ENCODE measurements at regions not wholly inside any gene's neighbourhood (a gene's known extent, or its start where the extent isn't known, plus 50 kb on each side); places are given as distances from the start of the nearest gene placed in this dataset.
"Not testable (repeated sequence)": the region's sequence is repeated elsewhere in the genome, so short reads cannot be mapped to it uniquely, and the experiment has no call there.

DNA sequence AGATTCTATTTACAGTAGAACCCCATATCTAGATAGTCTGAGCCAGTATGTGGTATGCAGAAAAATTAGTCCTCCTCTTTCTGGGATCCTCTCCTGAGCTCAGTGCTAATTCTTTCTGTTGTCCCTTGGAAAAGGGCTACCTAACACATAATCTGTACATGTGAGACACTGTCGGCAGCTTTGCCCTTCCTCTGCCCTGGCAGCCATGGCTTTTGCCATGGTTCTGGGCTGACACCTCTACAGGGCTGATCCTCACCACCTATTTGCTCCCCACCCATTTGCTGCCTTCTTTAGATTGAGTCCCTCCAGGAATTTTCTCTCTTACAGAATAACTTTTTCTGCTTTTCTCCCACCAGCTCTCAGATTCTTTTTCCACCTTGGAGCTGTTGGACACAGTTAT lies 64.7 kb upstream of the MAP9 start:
- Histone ChIP-seq H4K20me1 (ENCODE audit: insufficient read depth) (no peaks in the 10 kb centered on the region), H3K4me2 (ENCODE audit: low read length) (no peak overlapping the region), H3K27ac (ENCODE audit: low read length) (no peak overlapping the region), H3K79me2 (replicated peaks; ENCODE audit: insufficient read depth, low read length) (no peaks in the 10 kb centered on the region), H2AFZ (ENCODE audit: low read depth, low read length) (no peak overlapping the region), H3K9me2 (ENCODE audit: insufficient read depth, low read length) (no peaks in the 10 kb centered on the region), H3K4me3 (ENCODE audit: low read length) (no peak overlapping the region), H3K9ac (ENCODE audit: low read length) (no peak overlapping the region), H3F3A (ENCODE audit: insufficient read depth, low read length, poor library complexity, severe bottlenecking) (no peaks in the 10 kb centered on the region), H3K27me3 (ENCODE audit: insufficient read depth, low read depth, low read length) (no peaks in the 10 kb centered on the region), H3K36me3 (ENCODE audit: insufficient read depth, low read length) (no peaks in the 10 kb centered on the region), H3K9me3 (ENCODE audit: low read length) (no peaks in the 10 kb centered on the region)
- TF ChIP-seq MXI1 (conservative IDR thresholded peaks at IDR 0.05; ENCODE audit: poor library complexity, severe bottlenecking) (no peak), POLR2AphosphoS5 (IDR thresholded peaks at IDR 0.05) (no peak), SMC3 (conservative IDR thresholded peaks at IDR 0.05; ENCODE audit: poor library complexity) (no peak), RAD21 (conservative IDR thresholded peaks at IDR 0.05) (no peak), EP300 (conservative IDR thresholded peaks at IDR 0.05; ENCODE audit: poor library complexity, severe bottlenecking) (no peak), TAF1 (IDR thresholded peaks at IDR 0.05; ENCODE audit: low read depth) (no peak), EZH2 (IDR thresholded peaks at IDR 0.05; ENCODE audit: borderline replicate concordance, insufficient read depth, low read length, poor library complexity, severe bottlenecking) (no peak)
- TF ChIP-seq, protein P1, sequence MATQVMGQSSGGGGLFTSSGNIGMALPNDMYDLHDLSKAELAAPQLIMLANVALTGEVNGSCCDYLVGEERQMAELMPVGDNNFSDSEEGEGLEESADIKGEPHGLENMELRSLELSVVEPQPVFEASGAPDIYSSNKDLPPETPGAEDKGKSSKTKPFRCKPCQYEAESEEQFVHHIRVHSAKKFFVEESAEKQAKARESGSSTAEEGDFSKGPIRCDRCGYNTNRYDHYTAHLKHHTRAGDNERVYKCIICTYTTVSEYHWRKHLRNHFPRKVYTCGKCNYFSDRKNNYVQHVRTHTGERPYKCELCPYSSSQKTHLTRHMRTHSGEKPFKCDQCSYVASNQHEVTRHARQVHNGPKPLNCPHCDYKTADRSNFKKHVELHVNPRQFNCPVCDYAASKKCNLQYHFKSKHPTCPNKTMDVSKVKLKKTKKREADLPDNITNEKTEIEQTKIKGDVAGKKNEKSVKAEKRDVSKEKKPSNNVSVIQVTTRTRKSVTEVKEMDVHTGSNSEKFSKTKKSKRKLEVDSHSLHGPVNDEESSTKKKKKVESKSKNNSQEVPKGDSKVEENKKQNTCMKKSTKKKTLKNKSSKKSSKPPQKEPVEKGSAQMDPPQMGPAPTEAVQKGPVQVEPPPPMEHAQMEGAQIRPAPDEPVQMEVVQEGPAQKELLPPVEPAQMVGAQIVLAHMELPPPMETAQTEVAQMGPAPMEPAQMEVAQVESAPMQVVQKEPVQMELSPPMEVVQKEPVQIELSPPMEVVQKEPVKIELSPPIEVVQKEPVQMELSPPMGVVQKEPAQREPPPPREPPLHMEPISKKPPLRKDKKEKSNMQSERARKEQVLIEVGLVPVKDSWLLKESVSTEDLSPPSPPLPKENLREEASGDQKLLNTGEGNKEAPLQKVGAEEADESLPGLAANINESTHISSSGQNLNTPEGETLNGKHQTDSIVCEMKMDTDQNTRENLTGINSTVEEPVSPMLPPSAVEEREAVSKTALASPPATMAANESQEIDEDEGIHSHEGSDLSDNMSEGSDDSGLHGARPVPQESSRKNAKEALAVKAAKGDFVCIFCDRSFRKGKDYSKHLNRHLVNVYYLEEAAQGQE (IDR thresholded peaks at IDR 0.05; ENCODE audit: borderline replicate concordance), result no peak
- TF ChIP-seq, protein P2, sequence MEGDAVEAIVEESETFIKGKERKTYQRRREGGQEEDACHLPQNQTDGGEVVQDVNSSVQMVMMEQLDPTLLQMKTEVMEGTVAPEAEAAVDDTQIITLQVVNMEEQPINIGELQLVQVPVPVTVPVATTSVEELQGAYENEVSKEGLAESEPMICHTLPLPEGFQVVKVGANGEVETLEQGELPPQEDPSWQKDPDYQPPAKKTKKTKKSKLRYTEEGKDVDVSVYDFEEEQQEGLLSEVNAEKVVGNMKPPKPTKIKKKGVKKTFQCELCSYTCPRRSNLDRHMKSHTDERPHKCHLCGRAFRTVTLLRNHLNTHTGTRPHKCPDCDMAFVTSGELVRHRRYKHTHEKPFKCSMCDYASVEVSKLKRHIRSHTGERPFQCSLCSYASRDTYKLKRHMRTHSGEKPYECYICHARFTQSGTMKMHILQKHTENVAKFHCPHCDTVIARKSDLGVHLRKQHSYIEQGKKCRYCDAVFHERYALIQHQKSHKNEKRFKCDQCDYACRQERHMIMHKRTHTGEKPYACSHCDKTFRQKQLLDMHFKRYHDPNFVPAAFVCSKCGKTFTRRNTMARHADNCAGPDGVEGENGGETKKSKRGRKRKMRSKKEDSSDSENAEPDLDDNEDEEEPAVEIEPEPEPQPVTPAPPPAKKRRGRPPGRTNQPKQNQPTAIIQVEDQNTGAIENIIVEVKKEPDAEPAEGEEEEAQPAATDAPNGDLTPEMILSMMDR (IDR thresholded peaks at IDR 0.05; ENCODE audit: poor library complexity, severe bottlenecking), result no peak

DNA sequence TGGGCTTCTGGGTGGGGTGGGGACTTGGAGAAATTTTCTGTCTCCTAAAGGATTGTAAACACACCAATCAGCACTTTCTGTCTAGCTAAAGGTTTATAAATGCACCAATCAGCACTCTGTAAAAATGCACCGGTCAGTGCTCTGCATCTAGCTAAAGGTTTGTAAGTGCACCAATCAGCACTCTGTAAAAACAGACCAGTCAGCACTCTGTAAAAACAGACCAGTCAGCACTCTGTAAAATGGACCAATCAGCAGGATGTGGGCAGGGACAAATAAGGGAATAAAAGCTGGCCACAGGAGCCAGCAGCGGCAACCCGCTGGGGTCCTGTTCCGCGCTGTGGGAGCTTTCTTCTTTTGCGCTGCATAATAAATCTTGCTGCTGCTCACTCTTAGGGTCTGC lies 63.0 kb upstream of the MAP9 start:
- not testable (repeated sequence) for H3K4me3 ChIP-seq (ENCODE audit: low read length); H3K9me2 ChIP-seq (ENCODE audit: insufficient read depth, low read length); H4K20me1 ChIP-seq (ENCODE audit: insufficient read depth); H3K9ac ChIP-seq (ENCODE audit: low read length); H3K4me2 ChIP-seq (ENCODE audit: low read length); H3K79me2 ChIP-seq (replicated peaks; ENCODE audit: insufficient read depth, low read length); H3K36me3 ChIP-seq (ENCODE audit: insufficient read depth, low read length); H2AFZ ChIP-seq (ENCODE audit: low read depth, low read length); H3F3A ChIP-seq (ENCODE audit: insufficient read depth, low read length, poor library complexity, severe bottlenecking); H3K27ac ChIP-seq (ENCODE audit: low read length); H3K9me3 ChIP-seq (ENCODE audit: low read length); H3K27me3 ChIP-seq (ENCODE audit: insufficient read depth, low read depth, low read length)

DNA sequence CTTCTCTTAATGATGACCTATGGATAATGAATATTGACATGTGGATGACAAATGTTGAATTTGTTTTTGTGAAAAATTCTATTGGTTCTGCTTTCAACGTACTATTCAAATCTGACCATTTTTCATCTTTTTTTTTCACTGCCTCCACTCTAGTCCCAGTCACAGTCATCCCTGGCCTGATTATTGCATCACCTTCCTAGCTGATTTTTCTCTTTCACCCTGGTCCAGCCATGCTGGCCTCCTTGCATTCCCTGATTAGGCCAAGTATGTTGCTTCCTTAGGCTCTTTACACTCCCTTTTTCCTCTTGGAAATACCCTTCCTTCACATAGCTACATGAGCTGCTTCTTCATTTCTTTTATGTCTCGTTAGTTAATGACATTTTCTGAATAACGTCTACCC lies 58.1 kb upstream of the MAP9 start:
- Histone ChIP-seq H3K9me3 (ENCODE audit: low read length) (no peaks in the 10 kb centered on the region), H3K4me2 (ENCODE audit: low read length) (no peak overlapping the region), H3K9ac (ENCODE audit: low read length) (no peak overlapping the region), H3K27me3 (ENCODE audit: insufficient read depth, low read depth, low read length) (no peaks in the 10 kb centered on the region), H4K20me1 (ENCODE audit: insufficient read depth) (no peaks in the 10 kb centered on the region), H3K9me2 (ENCODE audit: insufficient read depth, low read length) (no peaks in the 10 kb centered on the region), H3F3A (ENCODE audit: insufficient read depth, low read length, poor library complexity, severe bottlenecking) (no peaks in the 10 kb centered on the region), H3K4me3 (ENCODE audit: low read length) (no peak overlapping the region), H3K36me3 (ENCODE audit: insufficient read depth, low read length) (no peaks in the 10 kb centered on the region), H3K27ac (ENCODE audit: low read length) (no peak overlapping the region), H3K79me2 (replicated peaks; ENCODE audit: insufficient read depth, low read length) (no peaks in the 10 kb centered on the region), H2AFZ (ENCODE audit: low read depth, low read length) (no peak overlapping the region)
- TF ChIP-seq, protein P2 (IDR thresholded peaks at IDR 0.05; ENCODE audit: poor library complexity, severe bottlenecking), result no peak
- no peak for TF ChIP-seq POLR2AphosphoS5 (IDR thresholded peaks at IDR 0.05)
- no peak for TF ChIP-seq EZH2 (IDR thresholded peaks at IDR 0.05; ENCODE audit: borderline replicate concordance, insufficient read depth, low read length, poor library complexity, severe bottlenecking)
- no peak for TF ChIP-seq RAD21 (conservative IDR thresholded peaks at IDR 0.05)
- no peak for TF ChIP-seq EP300 (conservative IDR thresholded peaks at IDR 0.05; ENCODE audit: poor library complexity, severe bottlenecking)
- no peak for TF ChIP-seq MXI1 (conservative IDR thresholded peaks at IDR 0.05; ENCODE audit: poor library complexity, severe bottlenecking)
- TF ChIP-seq SMC3 (conservative IDR thresholded peaks at IDR 0.05; ENCODE audit: poor library complexity), result no peak
- TF ChIP-seq, protein P1 (IDR thresholded peaks at IDR 0.05; ENCODE audit: borderline replicate concordance), result no peak
- no peak for TF ChIP-seq TAF1 (IDR thresholded peaks at IDR 0.05; ENCODE audit: low read depth)

All from neural cell (in vitro differentiated cells).